SU-DHL-6 (cell line): ENCODE measurements at regions not wholly inside any gene's neighbourhood (a gene's known extent, or its start where the extent isn't known, plus 50 kb on each side); places are given as distances from the start of the nearest gene placed in this dataset.

Experiments used
- EZH2phosphoT487 ChIP-seq: fragments of 200-600 bp; sonication (generic), shearing (Covaris generic); conservative IDR thresholded peaks from 2 replicates; pipeline ENCODE4 v1.6.1; 2018; ENCODE audit warnings: mild to moderate bottlenecking, antibody characterized with exemption, low read length, moderate library complexity, mixed read lengths
- TF ChIP-seq, protein P1 (sequence below): fragments of 200-600 bp; sonication (generic); IDR thresholded peaks from one replicate; pipeline ENCODE4 v1.5.1; 2017; ENCODE audit warnings: antibody characterized with exemption, mild to moderate bottlenecking, low read length, moderate library complexity; ENCODE audit not compliant: insufficient read depth, poor library complexity, severe bottlenecking

DNA sequence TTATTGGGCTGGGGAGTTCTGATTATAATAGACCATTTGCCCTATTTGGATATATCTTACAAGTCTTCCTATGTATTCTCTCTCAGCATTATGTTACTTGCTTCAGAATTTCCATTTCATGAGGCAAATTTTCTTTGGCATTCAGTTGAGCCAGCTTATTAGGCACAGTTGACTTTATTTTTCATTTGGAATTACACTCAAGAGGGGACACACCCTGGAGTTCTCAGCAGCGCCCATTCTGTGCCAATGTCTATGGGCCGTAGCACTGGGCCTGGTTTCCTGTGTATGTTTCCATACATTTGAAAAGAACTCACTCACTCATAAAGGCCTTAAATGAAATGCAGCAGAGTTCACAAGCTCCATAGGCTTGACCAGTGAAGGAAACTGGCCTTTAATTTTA lies 138.5 kb downstream of the KLF12 start:
- TF ChIP-seq, protein P1, sequence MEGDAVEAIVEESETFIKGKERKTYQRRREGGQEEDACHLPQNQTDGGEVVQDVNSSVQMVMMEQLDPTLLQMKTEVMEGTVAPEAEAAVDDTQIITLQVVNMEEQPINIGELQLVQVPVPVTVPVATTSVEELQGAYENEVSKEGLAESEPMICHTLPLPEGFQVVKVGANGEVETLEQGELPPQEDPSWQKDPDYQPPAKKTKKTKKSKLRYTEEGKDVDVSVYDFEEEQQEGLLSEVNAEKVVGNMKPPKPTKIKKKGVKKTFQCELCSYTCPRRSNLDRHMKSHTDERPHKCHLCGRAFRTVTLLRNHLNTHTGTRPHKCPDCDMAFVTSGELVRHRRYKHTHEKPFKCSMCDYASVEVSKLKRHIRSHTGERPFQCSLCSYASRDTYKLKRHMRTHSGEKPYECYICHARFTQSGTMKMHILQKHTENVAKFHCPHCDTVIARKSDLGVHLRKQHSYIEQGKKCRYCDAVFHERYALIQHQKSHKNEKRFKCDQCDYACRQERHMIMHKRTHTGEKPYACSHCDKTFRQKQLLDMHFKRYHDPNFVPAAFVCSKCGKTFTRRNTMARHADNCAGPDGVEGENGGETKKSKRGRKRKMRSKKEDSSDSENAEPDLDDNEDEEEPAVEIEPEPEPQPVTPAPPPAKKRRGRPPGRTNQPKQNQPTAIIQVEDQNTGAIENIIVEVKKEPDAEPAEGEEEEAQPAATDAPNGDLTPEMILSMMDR = no peak
- no peak for TF ChIP-seq EZH2phosphoT487
